Stomach (tissue), 8 donors: ENCODE measurements at regions not wholly inside any gene's neighbourhood (a gene's known extent, or its start where the extent isn't known, plus 50 kb on each side); places are given as distances from the start of the nearest gene placed in this dataset.

Source experiments
- DNase-seq, 2 donors: peaks; one replicate each; pipeline versions ENCODE4 v3.0.0 to v3.0.0-alpha.2; 2013 to 2019
- H3K27ac ChIP-seq, 5 donors: fragments of 200-600 bp in 4 of 5; sonication (generic) in 4 of 5; one replicate each; pipeline ENCODE4 v1.5.1; 2013 to 2019; ENCODE audit warnings: mild to moderate bottlenecking in 1 of 5, moderate library complexity in 1 of 5
- H3K27me3 ChIP-seq, 3 donors: fragments of 200-600 bp; sonication (generic); one replicate each; pipeline ENCODE4 v1.5.1; 2017 to 2019; ENCODE audit warnings: mixed run types in 1 of 3
- H3K36me3 ChIP-seq, 4 donors: fragments of 200-600 bp; sonication (generic); 1 replicate in 3 of 4; 2 replicates in 1 of 4; pipeline ENCODE4 v1.5.1; 2016 to 2019
- H3K4me1 ChIP-seq, 4 donors: fragments of 200-600 bp; sonication (generic); one replicate each; pipeline ENCODE4 v1.5.1; 2016 to 2019
- H3K4me3 ChIP-seq, 4 donors: fragments of 200-600 bp; sonication (generic) in 3 of 4; one replicate each; pipeline ENCODE4 v1.5.1; 2016 to 2019; ENCODE audit warnings: mild to moderate bottlenecking in 1 of 4
- H3K9me3 ChIP-seq, 4 donors: fragments of 200-600 bp; sonication (generic); one replicate each; pipeline ENCODE4 v1.5.1; 2016 to 2019
- EP300 ChIP-seq: sonication (generic); formaldehyde crosslinking; IDR thresholded peaks from one replicate; pipeline ENCODE4 v1.6.1; 2017; ENCODE audit warnings: antibody characterized with exemption
- POLR2A ChIP-seq, 4 donors: fragments of 450-650 bp; IDR thresholded peaks; one replicate each; pipeline ENCODE4 v1.6.1; 2016; ENCODE audit warnings: antibody characterized with exemption in 4 of 4, control low read depth in 2 of 4, mild to moderate bottlenecking in 1 of 4, moderate library complexity in 1 of 4
- POLR2AphosphoS5 ChIP-seq, 3 donors: sonication (generic); formaldehyde crosslinking; IDR thresholded peaks; one replicate each; pipeline ENCODE4 v1.6.1; 2016; ENCODE audit warnings: antibody characterized with exemption in 3 of 3
- WGBS, 5 donors: extraction: QIAGEN DNeasy Blood & Tissue Kit in 3 of 5; methylation state at CpG; one replicate each; pipeline versions ENCODE4 v1.1.5 to v1.1.7; 2013 to 2018; 5-methylcytosine and 5-hydroxymethylcytosine counted together
- intact Hi-C: fragments of 100-400 bp; cut with DNase I; formaldehyde crosslinking; loops from one replicate; pipeline ENCODE4 v1.15.1; 2023; ENCODE audit warnings: low total_unique reads
- TF ChIP-seq, protein P1 (sequence below), 7 experiments: fragments of 450-650 bp in 4 of 7; fragments of 200-600 bp in 3 of 7; sonication (generic) in 3 of 7; IDR thresholded peaks; one replicate each; pipeline ENCODE4 v1.5.1; 2016 to 2019; ENCODE audit warnings: antibody characterized with exemption in 7 of 7, control low read depth in 2 of 7, mild to moderate bottlenecking in 1 of 7
- donor health status: healthy with polysubstance abuse.
- donor health status: Bipolar disorder and iron deficiency.
- donor health status: healthy.

DNA sequence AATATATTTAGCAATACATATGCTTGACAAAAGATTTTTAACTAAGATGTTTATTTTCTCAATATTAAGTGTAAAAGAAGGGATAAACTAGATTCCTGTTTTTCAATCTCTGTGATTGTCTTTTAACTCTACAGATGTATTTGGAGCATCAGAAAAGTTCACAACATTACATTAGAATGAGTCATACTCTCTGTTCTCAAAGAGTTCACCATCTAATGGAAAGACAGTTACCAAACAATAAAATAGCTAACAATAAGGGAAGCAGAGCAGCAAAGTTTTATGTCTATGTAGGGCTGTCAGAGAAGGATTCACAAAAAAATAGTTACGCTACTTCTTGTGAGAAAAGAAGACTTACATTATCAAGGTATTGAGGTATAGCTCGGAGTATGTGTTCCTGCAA, 109.2 kb upstream of the MAP2 start:
- Histone ChIP-seq H3K4me3 (no peak overlapping the region), H3K36me3 (no peaks in the 10 kb centered on the region), H3K27ac (no peak overlapping the region), H3K9me3 (no peaks in the 10 kb centered on the region), H3K4me1 (no peaks in the 10 kb centered on the region), H3K27me3 (no peaks in the 10 kb centered on the region)
- 84 to 90% (median 89%) methylated on average over 2 of the region's 2 CpGs for WGBS, 5 donors
- no peak for TF ChIP-seq EP300
- no peak for TF ChIP-seq POLR2A (IDR thresholded peaks at IDR 0.05)
- TF ChIP-seq, protein P1, sequence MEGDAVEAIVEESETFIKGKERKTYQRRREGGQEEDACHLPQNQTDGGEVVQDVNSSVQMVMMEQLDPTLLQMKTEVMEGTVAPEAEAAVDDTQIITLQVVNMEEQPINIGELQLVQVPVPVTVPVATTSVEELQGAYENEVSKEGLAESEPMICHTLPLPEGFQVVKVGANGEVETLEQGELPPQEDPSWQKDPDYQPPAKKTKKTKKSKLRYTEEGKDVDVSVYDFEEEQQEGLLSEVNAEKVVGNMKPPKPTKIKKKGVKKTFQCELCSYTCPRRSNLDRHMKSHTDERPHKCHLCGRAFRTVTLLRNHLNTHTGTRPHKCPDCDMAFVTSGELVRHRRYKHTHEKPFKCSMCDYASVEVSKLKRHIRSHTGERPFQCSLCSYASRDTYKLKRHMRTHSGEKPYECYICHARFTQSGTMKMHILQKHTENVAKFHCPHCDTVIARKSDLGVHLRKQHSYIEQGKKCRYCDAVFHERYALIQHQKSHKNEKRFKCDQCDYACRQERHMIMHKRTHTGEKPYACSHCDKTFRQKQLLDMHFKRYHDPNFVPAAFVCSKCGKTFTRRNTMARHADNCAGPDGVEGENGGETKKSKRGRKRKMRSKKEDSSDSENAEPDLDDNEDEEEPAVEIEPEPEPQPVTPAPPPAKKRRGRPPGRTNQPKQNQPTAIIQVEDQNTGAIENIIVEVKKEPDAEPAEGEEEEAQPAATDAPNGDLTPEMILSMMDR (IDR thresholded peaks at IDR 0.05), result no peak
- no peak for TF ChIP-seq POLR2AphosphoS5 (IDR thresholded peaks at IDR 0.05)
- DNase-seq, result no peak
- intact Hi-C loops, result no loop called here

DNA sequence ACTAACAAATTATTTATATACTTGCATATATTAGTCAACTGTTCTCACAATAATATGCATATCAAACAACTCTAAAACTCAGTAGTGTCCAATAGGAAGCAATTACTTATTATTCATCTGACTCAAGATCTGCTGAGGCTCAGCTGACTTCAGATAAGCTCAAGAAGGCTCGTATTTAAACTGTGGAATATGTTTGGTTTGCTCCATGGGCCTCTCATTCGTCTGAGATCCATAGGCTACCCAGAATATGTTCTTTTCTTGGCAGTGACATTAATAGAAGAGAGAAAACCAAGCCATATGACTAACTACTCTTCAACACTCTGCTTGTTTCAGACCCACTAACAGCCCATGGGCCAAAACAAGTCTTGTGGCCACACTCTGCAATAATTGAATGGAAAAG, 107.7 kb upstream of the MAP2 start:
- DNase-seq, result no peak
- Histone ChIP-seq H3K4me3 (no peak overlapping the region), H3K27me3 (no peaks in the 10 kb centered on the region), H3K4me1 (no peaks in the 10 kb centered on the region), H3K36me3 (no peaks in the 10 kb centered on the region), H3K9me3 (no peaks in the 10 kb centered on the region), H3K27ac (no peak overlapping the region)
- intact Hi-C loops, result no loop called here
- WGBS, 5 donors, result 25 to 48% (median 37%) methylated on average over 2 of the region's 2 CpGs
- TF ChIP-seq, protein P1 (IDR thresholded peaks at IDR 0.05), result no peak
- TF ChIP-seq EP300 (no peak), POLR2A (IDR thresholded peaks at IDR 0.05) (no peak), POLR2AphosphoS5 (IDR thresholded peaks at IDR 0.05) (no peak)

DNA sequence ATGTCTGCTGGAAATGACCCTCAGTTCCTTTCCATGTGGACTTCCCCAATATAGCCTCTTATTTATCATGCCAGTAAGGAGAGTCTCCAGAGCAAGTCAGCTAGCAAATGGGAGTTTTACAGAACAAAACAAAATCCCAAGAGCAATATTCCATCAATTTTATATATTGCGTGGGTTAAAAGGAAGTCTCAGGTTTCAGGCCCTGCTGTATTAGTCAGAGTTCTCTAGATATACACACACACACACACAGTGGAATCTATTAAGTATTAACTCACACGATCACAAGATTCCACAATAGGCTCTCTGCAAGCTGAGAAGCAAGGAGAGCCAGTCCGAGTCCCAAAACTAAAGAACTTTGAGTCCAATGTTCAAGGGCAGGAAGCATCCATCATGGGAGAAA, 102.8 kb upstream of the MAP2 start:
- Histone ChIP-seq H3K9me3 (no peaks in the 10 kb centered on the region), H3K4me1 (no peaks in the 10 kb centered on the region), H3K27me3 (no peaks in the 10 kb centered on the region), H3K4me3 (no peak overlapping the region), H3K27ac (no peak overlapping the region), H3K36me3 (no peaks in the 10 kb centered on the region)
- intact Hi-C loops, result no loop called here
- no peak for TF ChIP-seq POLR2A (IDR thresholded peaks at IDR 0.05)
- no peak for TF ChIP-seq EP300
- TF ChIP-seq, protein P1 (IDR thresholded peaks at IDR 0.05), result no peak
- TF ChIP-seq POLR2AphosphoS5 (IDR thresholded peaks at IDR 0.05), result no peak
- DNase-seq, result no peak
- WGBS, 5 donors, result 39 to 61% (median 49%) methylated on average over 3 of the region's 3 CpGs

DNA sequence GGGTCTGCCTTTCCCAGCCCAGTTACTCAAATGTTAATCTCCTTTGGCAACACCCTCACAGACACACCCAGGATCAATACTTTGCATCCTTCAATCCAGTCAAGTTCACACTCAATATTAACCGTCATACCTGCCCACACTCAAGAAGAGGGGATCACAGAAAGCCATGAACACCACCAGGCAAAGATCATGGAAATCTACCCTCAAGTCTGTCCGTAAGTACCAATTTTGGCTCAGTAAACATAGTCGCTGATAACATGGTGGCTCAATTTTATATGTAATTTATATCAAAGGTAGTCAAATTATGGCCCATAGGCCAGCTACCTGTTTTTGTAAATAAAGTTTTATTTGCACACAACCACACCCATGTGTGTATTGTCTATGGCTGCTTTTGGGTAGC, 102.3 kb upstream of the MAP2 start:
- TF ChIP-seq POLR2A (IDR thresholded peaks at IDR 0.05) (no peak), EP300 (no peak), POLR2AphosphoS5 (IDR thresholded peaks at IDR 0.05) (no peak)
- TF ChIP-seq, protein P1 (IDR thresholded peaks at IDR 0.05), result no peak
- Histone ChIP-seq H3K36me3 (no peaks in the 10 kb centered on the region), H3K4me1 (no peaks in the 10 kb centered on the region), H3K4me3 (no peak overlapping the region), H3K27ac (no peak overlapping the region), H3K27me3 (no peaks in the 10 kb centered on the region), H3K9me3 (no peaks in the 10 kb centered on the region)
- no peak for DNase-seq
- intact Hi-C loops, result no loop called here
- WGBS, 5 donors, result 74 to 90% (median 83%) methylated on average over 3 of the region's 3 CpGs
